Common myeloid progenitor, CD34-positive (primary cell): ENCODE measurements at regions not wholly inside any gene's neighbourhood (a gene's known extent, or its start where the extent isn't known, plus 50 kb on each side); places are given as distances from the start of the nearest gene placed in this dataset.

ENCODE experiments used
- CTCF ChIA-PET: fragments of 350-600 bp; sonication (Branson Sonifier 250); formaldehyde crosslinking; loops from one replicate; lab custom pipeline; 2021; ENCODE audit warnings: antibody characterized with exemption; lab: Charles Lee
- POLR2A ChIA-PET: fragments of 350-600 bp; sonication (Branson Sonifier 250); formaldehyde crosslinking; loops from one replicate; lab custom pipeline; 2021; ENCODE audit warnings: antibody characterized with exemption; lab: Charles Lee
- DNase-seq, 3 donors: peaks; one replicate each; pipeline versions ENCODE4 v3.0.0 to v3.0.0-alpha.2; 2013
- H3K27ac ChIP-seq, 2 experiments: 1 replicate in 1 of 2; 2 replicates in 1 of 2; pipeline ENCODE4 v1.7.0; 2013; ENCODE audit warnings: inconsistent platforms in 2 of 2, low read length in 2 of 2, mild to moderate bottlenecking in 2 of 2, low read depth in 1 of 2, moderate library complexity in 1 of 2; ENCODE audit not compliant: severe bottlenecking in 2 of 2, insufficient read depth in 1 of 2, poor library complexity in 1 of 2
- H3K27me3 ChIP-seq, 5 experiments: replicated peaks in 2 of 5; 1 replicate in 3 of 5; 2 replicates in 2 of 5; pipeline versions ENCODE4 v1.6.1 to v1.7.0; 2013; ENCODE audit warnings: low read length in 4 of 5, mild to moderate bottlenecking in 2 of 5, moderate library complexity in 2 of 5, inconsistent platforms in 1 of 5; ENCODE audit not compliant: insufficient read depth in 5 of 5, control insufficient read depth in 4 of 5
- H3K36me3 ChIP-seq, 4 experiments: 1 replicate in 2 of 4; 2 replicates in 2 of 4; pipeline versions ENCODE4 v1.6.1 to v1.7.0; 2013; ENCODE audit warnings: low read length in 3 of 4, control low read depth in 1 of 4, mild to moderate bottlenecking in 1 of 4; ENCODE audit not compliant: control insufficient read depth in 4 of 4, insufficient read depth in 4 of 4
- H3K4me1 ChIP-seq, 4 experiments: 1 replicate in 3 of 4; 2 replicates in 1 of 4; pipeline versions ENCODE4 v1.6.1 to v1.7.1; 2013; ENCODE audit warnings: low read length in 3 of 4, mild to moderate bottlenecking in 3 of 4, control low read depth in 1 of 4, inconsistent platforms in 1 of 4, moderate library complexity in 1 of 4; ENCODE audit not compliant: control insufficient read depth in 4 of 4, insufficient read depth in 4 of 4; ENCODE audit errors: control extremely low read depth in 1 of 4
- H3K4me3 ChIP-seq, 7 experiments: 1 replicate in 4 of 7; 2 replicates in 3 of 7; pipeline versions ENCODE4 v1.5.1 to v1.7.0; 2013; ENCODE audit warnings: mild to moderate bottlenecking in 7 of 7, low read length in 6 of 7, moderate library complexity in 6 of 7, inconsistent platforms in 2 of 7, low read depth in 2 of 7, control low read depth in 1 of 7; ENCODE audit not compliant: insufficient read depth in 4 of 7, control insufficient read depth in 1 of 7; ENCODE audit errors: extremely low read depth in 1 of 7
- H3K9me3 ChIP-seq, 5 experiments: 1 replicate in 4 of 5; 2 replicates in 1 of 5; pipeline versions ENCODE4 v1.6.1 to v1.7.1; 2013; ENCODE audit warnings: low read length in 4 of 5, mild to moderate bottlenecking in 2 of 5, inconsistent platforms in 1 of 5, low read depth in 1 of 5, moderate library complexity in 1 of 5; ENCODE audit not compliant: control insufficient read depth in 4 of 5, insufficient read depth in 2 of 5; ENCODE audit errors: control extremely low read depth in 1 of 5
- WGBS: methylation state at CpG from one replicate; pipeline ENCODE4 v1.1.5; 2013; ENCODE audit not compliant: insufficient coverage; 5-methylcytosine and 5-hydroxymethylcytosine counted together

- H3K9me3 ChIP-seq = no peaks in the 10 kb centered on the region
- peaks cover 0 to 2% (median 0%) of the 10 kb centered on the region in 5 experiments for H3K27me3 ChIP-seq
- ChIA-PET POLR2A (no interaction called here), CTCF (interaction anchor here (0.6 to 5.9 kb wide), 2 partner anchors 220 to 828 kb away, joined by 3 to 36 read pairs; no protein-coding TSS in a partner anchor)
- H3K4me1 ChIP-seq = no peaks in the 10 kb centered on the region
- no peak for DNase-seq
- no peaks in the 10 kb centered on the region for H3K36me3 ChIP-seq
- no peak overlapping the region for H3K4me3 ChIP-seq
- WGBS = no CpG with 5 or more reads among the region's 1 CpG
- H3K27ac ChIP-seq = no peak overlapping the region
Measured at GRCh38 chr4:27098034-27098433, 237.4 kb downstream of the STIM2 start.

- 90% methylated on average over 10 of the region's 10 CpGs for WGBS
- ChIA-PET CTCF (no interaction called here), POLR2A (no interaction called here)
- no peak overlapping the region for H3K4me3 ChIP-seq
- H3K36me3 ChIP-seq = no peaks in the 10 kb centered on the region
- no peak for DNase-seq
- H3K27ac ChIP-seq = no peak overlapping the region
- no peaks in the 10 kb centered on the region for H3K4me1 ChIP-seq
- H3K9me3 ChIP-seq = no peaks in the 10 kb centered on the region
- H3K27me3 ChIP-seq = peaks cover 0 to 3% (median 0%) of the 10 kb centered on the region in 5 experiments
Measured at GRCh38 chr4:27100713-27101112, 240.1 kb downstream of the STIM2 start.

GRCh38 chr4:27101126-27101525, 240.5 kb downstream of the STIM2 start:
- H3K27me3 ChIP-seq = peaks cover 0 to 3% (median 0%) of the 10 kb centered on the region in 5 experiments
- DNase-seq = no peak
- H3K4me3 ChIP-seq = no peak overlapping the region
- ChIA-PET POLR2A (no interaction called here), CTCF (no interaction called here)
- no peak overlapping the region for H3K27ac ChIP-seq
- H3K36me3 ChIP-seq = no peaks in the 10 kb centered on the region
- WGBS = 85% methylated on average over 8 of the region's 12 CpGs
- H3K9me3 ChIP-seq = no peaks in the 10 kb centered on the region
- no peaks in the 10 kb centered on the region for H3K4me1 ChIP-seq

- H3K27me3 ChIP-seq = peaks cover 0 to 3% (median 0%) of the 10 kb centered on the region in 5 experiments
Measured at GRCh38 chr4:27101561-27101960, 240.9 kb downstream of the STIM2 start.

GRCh38 chr4:27111627-27112026, 251.0 kb downstream of the STIM2 start:
- ChIA-PET CTCF (no interaction called here), POLR2A (no interaction called here)
- no peak overlapping the region for H3K4me3 ChIP-seq
- WGBS = 100% methylated on average over 2 of the region's 3 CpGs
- H3K27me3 ChIP-seq = peaks cover 0 to 4% (median 2%) of the 10 kb centered on the region in 5 experiments
- DNase-seq = no peak
- no peak overlapping the region for H3K27ac ChIP-seq
- no peaks in the 10 kb centered on the region for H3K36me3 ChIP-seq
- H3K4me1 ChIP-seq = no peaks in the 10 kb centered on the region
- H3K9me3 ChIP-seq = no peaks in the 10 kb centered on the region

More at GRCh38 chr4:27101561-27101960, 240.9 kb downstream of the STIM2 start:
- Histone ChIP-seq H3K36me3 (no peaks in the 10 kb centered on the region), H3K27ac (no peak overlapping the region), H3K9me3 (no peaks in the 10 kb centered on the region), H3K4me1 (no peaks in the 10 kb centered on the region), H3K4me3 (no peak overlapping the region)
- DNase-seq = no peak
- ChIA-PET POLR2A (no interaction called here), CTCF (no interaction called here)
- WGBS = 90% methylated on average over 2 of the region's 7 CpGs

GRCh38 chr4:27112587-27112986, 251.9 kb downstream of the STIM2 start:
- no CpG with 5 or more reads among the region's 3 CpGs for WGBS
- Histone ChIP-seq H3K4me1 (no peaks in the 10 kb centered on the region), H3K27me3 (peaks cover 0 to 4% (median 2%) of the 10 kb centered on the region in 5 experiments), H3K27ac (no peak overlapping the region), H3K4me3 (no peak overlapping the region), H3K9me3 (no peaks in the 10 kb centered on the region), H3K36me3 (no peaks in the 10 kb centered on the region)
- POLR2A ChIA-PET = no interaction called here
- DNase-seq = no peak
- CTCF ChIA-PET = no interaction called here

- 92% methylated on average over 4 of the region's 4 CpGs for WGBS
- no peaks in the 10 kb centered on the region for H3K36me3 ChIP-seq
- no peaks in the 10 kb centered on the region for H3K4me1 ChIP-seq
- no peaks in the 10 kb centered on the region for H3K9me3 ChIP-seq
- ChIA-PET POLR2A (no interaction called here), CTCF (no interaction called here)
- peaks cover 0 to 4% (median 0%) of the 10 kb centered on the region in 5 experiments for H3K27me3 ChIP-seq
- H3K4me3 ChIP-seq = no peak overlapping the region
- no peak overlapping the region for H3K27ac ChIP-seq
- DNase-seq = no peak
Measured at GRCh38 chr4:27115221-27115620, 254.6 kb downstream of the STIM2 start.
